ENCODE measurements at regions not wholly inside any gene's neighbourhood (a gene's known extent, or its start where the extent isn't known, plus 50 kb on each side); places are given as distances from the start of the nearest gene placed in this dataset.

GRCh38 chr4:138826754-138827153, 188.8 kb upstream of the NOCT start:
- Histone ChIP-seq H3K4me1 (ENCODE audit: control insufficient read depth, insufficient read depth, low read length) (no peaks in the 10 kb centered on the region), H3K27me3 (ENCODE audit: control insufficient read depth, insufficient read depth, low read length) (no peaks in the 10 kb centered on the region), H3K27ac (ENCODE audit: low read depth, low read length) (no peak overlapping the region), H3K4me3 (ENCODE audit: low read depth, low read length) (no peak overlapping the region), H3K9me3 (ENCODE audit: control insufficient read depth, insufficient read depth, low read length) (no peaks in the 10 kb centered on the region), H3K36me3 (ENCODE audit: control insufficient read depth, insufficient read depth, low read length) (no peaks in the 10 kb centered on the region)
- peak in 1 of 6 donors; percentile 66 for DNase-seq (ENCODE audit: low read depth in 4 of 6, low spot score in 6 of 6)
- WGBS (ENCODE audit: insufficient coverage) = 100% methylated on average over 1 of the region's 2 CpGs

- H3K27me3 ChIP-seq (ENCODE audit: control insufficient read depth, insufficient read depth, low read length) = no peaks in the 10 kb centered on the region
- H3K27ac ChIP-seq (ENCODE audit: low read depth, low read length) = no peak overlapping the region
- H3K9me3 ChIP-seq (ENCODE audit: control insufficient read depth, insufficient read depth, low read length) = no peaks in the 10 kb centered on the region
- no peaks in the 10 kb centered on the region for H3K4me1 ChIP-seq (ENCODE audit: control insufficient read depth, insufficient read depth, low read length)
- no peak for DNase-seq (ENCODE audit: low read depth in 4 of 6, low spot score in 6 of 6)
- no peaks in the 10 kb centered on the region for H3K36me3 ChIP-seq (ENCODE audit: control insufficient read depth, insufficient read depth, low read length)
- H3K4me3 ChIP-seq (ENCODE audit: low read depth, low read length) = no peak overlapping the region
These were observed 189.3 kb upstream of the NOCT start for GRCh38 chr4:138826322-138826721.

GRCh38 chr4:138821331-138821730, 194.2 kb upstream of the NOCT start:
- WGBS (ENCODE audit: insufficient coverage) = no CpG with 5 or more reads among the region's 3 CpGs
- H3K27ac ChIP-seq (ENCODE audit: low read depth, low read length) = no peak overlapping the region
- H3K9me3 ChIP-seq (ENCODE audit: control insufficient read depth, insufficient read depth, low read length) = no peaks in the 10 kb centered on the region
- no peaks in the 10 kb centered on the region for H3K36me3 ChIP-seq (ENCODE audit: control insufficient read depth, insufficient read depth, low read length)
- no peaks in the 10 kb centered on the region for H3K27me3 ChIP-seq (ENCODE audit: control insufficient read depth, insufficient read depth, low read length)
- H3K4me3 ChIP-seq (ENCODE audit: low read depth, low read length) = no peak overlapping the region
- DNase-seq (ENCODE audit: low read depth in 4 of 6, low spot score in 6 of 6) = no peak
- H3K4me1 ChIP-seq (ENCODE audit: control insufficient read depth, insufficient read depth, low read length) = no peaks in the 10 kb centered on the region

GRCh38 chr4:138816875-138817274, 198.7 kb upstream of the NOCT start:
- H3K4me1 ChIP-seq (ENCODE audit: control insufficient read depth, insufficient read depth, low read length) = no peaks in the 10 kb centered on the region
- no peak overlapping the region for H3K4me3 ChIP-seq (ENCODE audit: low read depth, low read length)
- H3K27ac ChIP-seq (ENCODE audit: low read depth, low read length) = no peak overlapping the region
- H3K9me3 ChIP-seq (ENCODE audit: control insufficient read depth, insufficient read depth, low read length) = no peaks in the 10 kb centered on the region
- H3K36me3 ChIP-seq (ENCODE audit: control insufficient read depth, insufficient read depth, low read length) = no peaks in the 10 kb centered on the region
- no peak for DNase-seq (ENCODE audit: low read depth in 4 of 6, low spot score in 6 of 6)
- no CpG with 5 or more reads among the region's 3 CpGs for WGBS (ENCODE audit: insufficient coverage)
- H3K27me3 ChIP-seq (ENCODE audit: control insufficient read depth, insufficient read depth, low read length) = no peaks in the 10 kb centered on the region

GRCh38 chr4:138815811-138816210, 199.8 kb upstream of the NOCT start:
- Histone ChIP-seq H3K4me1 (ENCODE audit: control insufficient read depth, insufficient read depth, low read length) (no peaks in the 10 kb centered on the region), H3K27me3 (ENCODE audit: control insufficient read depth, insufficient read depth, low read length) (no peaks in the 10 kb centered on the region), H3K27ac (ENCODE audit: low read depth, low read length) (no peak overlapping the region), H3K9me3 (ENCODE audit: control insufficient read depth, insufficient read depth, low read length) (no peaks in the 10 kb centered on the region), H3K36me3 (ENCODE audit: control insufficient read depth, insufficient read depth, low read length) (no peaks in the 10 kb centered on the region), H3K4me3 (ENCODE audit: low read depth, low read length) (no peak overlapping the region)
- WGBS (ENCODE audit: insufficient coverage) = 93% methylated on average over 2 of the region's 2 CpGs
- peak in 1 of 6 donors; percentile 73 for DNase-seq (ENCODE audit: low read depth in 4 of 6, low spot score in 6 of 6)

- Histone ChIP-seq H3K36me3 (ENCODE audit: control insufficient read depth, insufficient read depth, low read length) (no peaks in the 10 kb centered on the region), H3K4me3 (ENCODE audit: low read depth, low read length) (no peak overlapping the region), H3K27me3 (ENCODE audit: control insufficient read depth, insufficient read depth, low read length) (no peaks in the 10 kb centered on the region), H3K9me3 (ENCODE audit: control insufficient read depth, insufficient read depth, low read length) (no peaks in the 10 kb centered on the region), H3K27ac (ENCODE audit: low read depth, low read length) (no peak overlapping the region), H3K4me1 (ENCODE audit: control insufficient read depth, insufficient read depth, low read length) (no peaks in the 10 kb centered on the region)
- DNase-seq (ENCODE audit: low read depth in 4 of 6, low spot score in 6 of 6) = peak in 1 of 6 donors; percentile 89
- WGBS (ENCODE audit: insufficient coverage) = 40% methylated on average over 1 of the region's 4 CpGs
These were observed 209.8 kb upstream of the NOCT start for GRCh38 chr4:138805736-138806135.

- no peaks in the 10 kb centered on the region for H3K27me3 ChIP-seq (ENCODE audit: control insufficient read depth, insufficient read depth, low read length)
- H3K9me3 ChIP-seq (ENCODE audit: control insufficient read depth, insufficient read depth, low read length) = no peaks in the 10 kb centered on the region
- H3K4me1 ChIP-seq (ENCODE audit: control insufficient read depth, insufficient read depth, low read length) = no peaks in the 10 kb centered on the region
- H3K27ac ChIP-seq (ENCODE audit: low read depth, low read length) = no peak overlapping the region
- 11% methylated on average over 8 of the region's 9 CpGs for WGBS (ENCODE audit: insufficient coverage)
- no peaks in the 10 kb centered on the region for H3K36me3 ChIP-seq (ENCODE audit: control insufficient read depth, insufficient read depth, low read length)
- no peak overlapping the region for H3K4me3 ChIP-seq (ENCODE audit: low read depth, low read length)
- peak in 2 of 6 donors; percentile 62 to 65 for DNase-seq (ENCODE audit: low read depth in 4 of 6, low spot score in 6 of 6)
These were observed 210.9 kb upstream of the NOCT start for GRCh38 chr4:138804711-138805110.

GRCh38 chr4:138803051-138803450, 212.5 kb upstream of the NOCT start:
- H3K27ac ChIP-seq (ENCODE audit: low read depth, low read length) = no peak overlapping the region
- H3K9me3 ChIP-seq (ENCODE audit: control insufficient read depth, insufficient read depth, low read length) = no peaks in the 10 kb centered on the region
- no peaks in the 10 kb centered on the region for H3K36me3 ChIP-seq (ENCODE audit: control insufficient read depth, insufficient read depth, low read length)
- H3K4me1 ChIP-seq (ENCODE audit: control insufficient read depth, insufficient read depth, low read length) = no peaks in the 10 kb centered on the region
- no peak for DNase-seq (ENCODE audit: low read depth in 4 of 6, low spot score in 6 of 6)
- WGBS (ENCODE audit: insufficient coverage) = no CpG with 5 or more reads among the region's 4 CpGs
- H3K4me3 ChIP-seq (ENCODE audit: low read depth, low read length) = no peak overlapping the region
- no peaks in the 10 kb centered on the region for H3K27me3 ChIP-seq (ENCODE audit: control insufficient read depth, insufficient read depth, low read length)

GRCh38 chr4:138802499-138802898, 213.1 kb upstream of the NOCT start:
- Histone ChIP-seq H3K36me3 (ENCODE audit: control insufficient read depth, insufficient read depth, low read length) (no peaks in the 10 kb centered on the region), H3K9me3 (ENCODE audit: control insufficient read depth, insufficient read depth, low read length) (no peaks in the 10 kb centered on the region), H3K27ac (ENCODE audit: low read depth, low read length) (no peak overlapping the region), H3K4me3 (ENCODE audit: low read depth, low read length) (no peak overlapping the region), H3K27me3 (ENCODE audit: control insufficient read depth, insufficient read depth, low read length) (no peaks in the 10 kb centered on the region), H3K4me1 (ENCODE audit: control insufficient read depth, insufficient read depth, low read length) (no peaks in the 10 kb centered on the region)
- DNase-seq (ENCODE audit: low read depth in 4 of 6, low spot score in 6 of 6) = no peak

GRCh38 chr4:138800421-138800820, 215.2 kb upstream of the NOCT start:
- Histone ChIP-seq H3K4me3 (ENCODE audit: low read depth, low read length) (no peak overlapping the region), H3K27ac (ENCODE audit: low read depth, low read length) (no peak overlapping the region), H3K27me3 (ENCODE audit: control insufficient read depth, insufficient read depth, low read length) (no peaks in the 10 kb centered on the region), H3K4me1 (ENCODE audit: control insufficient read depth, insufficient read depth, low read length) (no peaks in the 10 kb centered on the region), H3K36me3 (ENCODE audit: control insufficient read depth, insufficient read depth, low read length) (no peaks in the 10 kb centered on the region), H3K9me3 (ENCODE audit: control insufficient read depth, insufficient read depth, low read length) (no peaks in the 10 kb centered on the region)
- 26% methylated on average over 3 of the region's 4 CpGs for WGBS (ENCODE audit: insufficient coverage)
- no peak for DNase-seq (ENCODE audit: low read depth in 4 of 6, low spot score in 6 of 6)
